Cardiac muscle cell (in vitro differentiated cells and primary cell): ENCODE measurements at regions not wholly inside any gene's neighbourhood (a gene's known extent, or its start where the extent isn't known, plus 50 kb on each side); places are given as distances from the start of the nearest gene placed in this dataset.

ENCODE experiments used
- DNase-seq, 2 donors: peaks; one replicate each; pipeline versions ENCODE4 v3.0.0 to v3.0.0-alpha.2; 2010 to 2017; ENCODE audit warnings: low read depth in 1 of 2, low spot score in 1 of 2
- H3K27ac ChIP-seq: fragments of 200-600 bp; sonication (generic); 2 replicates; pipeline ENCODE4 v1.5.1; 2016
- H3K27me3 ChIP-seq: fragments of 200-600 bp; sonication (generic); 2 replicates; pipeline ENCODE4 v1.6.0; 2016; ENCODE audit warnings: control low read depth
- H3K36me3 ChIP-seq: fragments of 200-600 bp; sonication (generic); 2 replicates; pipeline ENCODE4 v1.5.1; 2016; ENCODE audit warnings: control low read depth
- H3K4me1 ChIP-seq: fragments of 200-600 bp; sonication (generic); 2 replicates; pipeline ENCODE4 v1.8.1; 2017; ENCODE audit warnings: low read depth, mild to moderate bottlenecking, mixed run types
- H3K4me3 ChIP-seq: fragments of 200-600 bp; sonication (generic); 2 replicates; pipeline ENCODE4 v1.5.1; 2016; ENCODE audit warnings: mild to moderate bottlenecking
- H3K9me3 ChIP-seq: fragments of 200-600 bp; sonication (generic); 2 replicates; pipeline ENCODE4 v1.5.1; 2017; ENCODE audit warnings: low read depth, mild to moderate bottlenecking, control low read depth
- TF ChIP-seq, protein P1 (sequence below): IDR thresholded peaks from 2 replicates; pipeline ENCODE4 v1.5.1; 2012; ENCODE audit warnings: low read depth, mild to moderate bottlenecking, low read length

DNA sequence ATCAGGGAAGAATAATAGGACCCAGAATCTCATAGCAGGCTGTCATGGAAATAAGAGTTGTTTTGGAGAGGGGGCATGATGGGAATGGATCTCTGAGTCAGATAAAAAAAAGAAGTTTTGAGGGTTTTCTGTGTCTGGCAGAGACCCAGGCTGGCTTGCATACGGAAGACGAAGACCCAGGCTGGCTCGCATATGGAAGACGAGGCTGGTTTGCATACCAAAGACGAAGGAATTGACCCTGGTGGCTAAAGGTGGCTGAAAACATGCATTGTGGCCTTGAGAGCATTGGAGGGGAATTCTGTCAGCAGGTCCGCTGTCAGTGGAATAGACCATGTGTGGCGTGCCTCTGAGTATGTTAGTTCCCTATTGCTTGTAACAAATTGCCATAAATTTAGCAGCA, 335.1 kb downstream of the BTBD3 start:
- peak in 1 of 2 donors; percentile 32 for DNase-seq
- Histone ChIP-seq H3K27me3 (no peaks in the 10 kb centered on the region), H3K4me3 (no peak overlapping the region), H3K9me3 (no peaks in the 10 kb centered on the region), H3K27ac (no peak overlapping the region), H3K4me1 (no peaks in the 10 kb centered on the region), H3K36me3 (no peaks in the 10 kb centered on the region)
- TF ChIP-seq, protein P1, sequence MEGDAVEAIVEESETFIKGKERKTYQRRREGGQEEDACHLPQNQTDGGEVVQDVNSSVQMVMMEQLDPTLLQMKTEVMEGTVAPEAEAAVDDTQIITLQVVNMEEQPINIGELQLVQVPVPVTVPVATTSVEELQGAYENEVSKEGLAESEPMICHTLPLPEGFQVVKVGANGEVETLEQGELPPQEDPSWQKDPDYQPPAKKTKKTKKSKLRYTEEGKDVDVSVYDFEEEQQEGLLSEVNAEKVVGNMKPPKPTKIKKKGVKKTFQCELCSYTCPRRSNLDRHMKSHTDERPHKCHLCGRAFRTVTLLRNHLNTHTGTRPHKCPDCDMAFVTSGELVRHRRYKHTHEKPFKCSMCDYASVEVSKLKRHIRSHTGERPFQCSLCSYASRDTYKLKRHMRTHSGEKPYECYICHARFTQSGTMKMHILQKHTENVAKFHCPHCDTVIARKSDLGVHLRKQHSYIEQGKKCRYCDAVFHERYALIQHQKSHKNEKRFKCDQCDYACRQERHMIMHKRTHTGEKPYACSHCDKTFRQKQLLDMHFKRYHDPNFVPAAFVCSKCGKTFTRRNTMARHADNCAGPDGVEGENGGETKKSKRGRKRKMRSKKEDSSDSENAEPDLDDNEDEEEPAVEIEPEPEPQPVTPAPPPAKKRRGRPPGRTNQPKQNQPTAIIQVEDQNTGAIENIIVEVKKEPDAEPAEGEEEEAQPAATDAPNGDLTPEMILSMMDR: no peak

DNA sequence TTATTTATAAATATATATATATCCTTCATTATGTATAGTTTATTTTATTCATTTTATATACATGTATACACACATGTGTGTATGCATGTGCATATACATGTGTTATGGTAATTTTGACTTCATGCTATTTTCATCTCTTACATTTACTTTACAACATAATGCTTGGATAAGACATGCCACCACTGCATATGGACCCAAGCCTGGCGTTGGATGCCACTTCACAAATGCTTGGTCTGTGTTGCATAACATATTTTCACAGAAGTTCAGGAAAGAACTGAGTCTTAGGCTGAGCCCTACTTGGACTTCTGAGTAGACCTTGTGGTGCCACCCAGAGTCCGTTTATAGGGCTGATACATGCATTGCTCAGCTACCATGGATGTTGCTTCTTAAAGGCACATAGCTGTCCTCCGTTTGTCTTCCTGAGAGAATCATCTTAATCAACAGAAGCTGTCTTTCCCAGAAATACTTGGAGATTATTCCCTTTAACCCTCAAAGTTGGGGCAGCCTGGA, 337.8 kb downstream of the BTBD3 start:
- Histone ChIP-seq H3K4me1 (no peaks in the 10 kb centered on the region), H3K27ac (no peak overlapping the region), H3K4me3 (no peak overlapping the region), H3K27me3 (no peaks in the 10 kb centered on the region), H3K9me3 (no peaks in the 10 kb centered on the region), H3K36me3 (no peaks in the 10 kb centered on the region)
- DNase-seq: peak in 1 of 2 donors; percentile 14
- TF ChIP-seq, protein P1: no peak

DNA sequence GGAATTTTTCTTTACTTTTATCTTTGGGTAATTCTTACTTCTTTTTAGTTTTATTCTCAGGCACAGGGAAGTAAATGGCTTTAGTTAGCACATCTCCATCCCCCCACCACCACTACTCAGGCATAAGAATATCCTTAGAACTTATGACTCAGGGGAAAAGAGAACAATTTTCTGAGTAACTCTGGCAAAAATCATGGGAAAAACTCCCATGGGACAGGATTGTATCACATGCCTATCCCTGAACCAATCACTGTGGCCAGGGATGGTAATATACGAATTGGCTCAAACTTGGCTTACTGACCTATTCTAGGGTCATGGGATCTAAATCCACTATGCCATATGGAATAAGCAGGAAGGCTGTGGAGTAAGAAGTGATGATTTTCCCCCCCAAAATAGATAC, 339.1 kb downstream of the BTBD3 start:
- Histone ChIP-seq H3K36me3 (no peaks in the 10 kb centered on the region), H3K9me3 (no peaks in the 10 kb centered on the region), H3K27ac (no peak overlapping the region), H3K27me3 (no peaks in the 10 kb centered on the region), H3K4me3 (no peak overlapping the region), H3K4me1 (no peaks in the 10 kb centered on the region)
- TF ChIP-seq, protein P1: no peak
- peak in 1 of 2 donors; percentile 13 for DNase-seq

DNA sequence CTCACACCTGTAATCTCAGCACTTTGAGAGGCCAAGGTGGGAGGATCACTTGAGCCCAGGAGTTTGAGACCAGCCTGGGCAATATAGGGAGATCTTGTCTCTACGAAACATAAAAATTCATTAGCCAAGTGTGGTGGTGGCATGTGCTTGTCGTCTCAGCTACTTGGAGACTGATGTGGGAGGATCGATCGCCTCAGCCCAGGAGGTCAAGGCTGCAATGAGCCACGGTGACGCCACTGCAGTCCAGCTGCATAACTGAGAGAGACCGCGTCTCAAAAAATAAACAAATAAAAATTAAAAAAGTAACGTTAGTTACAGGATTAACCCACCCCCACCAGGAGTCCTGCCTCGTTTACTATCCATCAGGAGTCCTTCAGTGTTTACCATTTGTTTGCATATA, 345.1 kb downstream of the BTBD3 start:
- Histone ChIP-seq H3K27ac (no peak overlapping the region), H3K27me3 (no peaks in the 10 kb centered on the region), H3K9me3 (no peaks in the 10 kb centered on the region), H3K4me3 (no peak overlapping the region), H3K36me3 (no peaks in the 10 kb centered on the region), H3K4me1 (no peaks in the 10 kb centered on the region)
- no peak for DNase-seq
- TF ChIP-seq, protein P1: no peak

DNA sequence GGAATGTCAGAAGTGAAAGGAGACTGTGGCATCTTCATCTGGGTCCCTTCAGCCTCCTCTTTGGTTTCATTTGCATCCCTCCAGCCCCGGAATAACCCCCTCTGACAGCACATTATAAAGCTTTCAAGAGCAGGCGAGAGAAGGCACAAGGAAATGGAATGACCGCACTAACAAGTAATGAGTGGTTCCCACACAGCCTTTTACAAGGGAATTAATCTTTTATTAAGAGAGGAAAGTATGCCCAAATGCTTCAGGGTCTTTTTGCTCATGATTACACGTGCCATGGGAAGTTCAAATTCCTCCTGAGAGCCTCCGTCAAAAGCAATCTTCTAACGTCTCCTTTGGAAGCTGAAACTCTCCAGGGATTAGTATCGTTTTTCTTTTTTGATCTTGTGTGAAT, 347.0 kb downstream of the BTBD3 start:
- TF ChIP-seq, protein P1: no peak
- no peaks in the 10 kb centered on the region for H3K36me3 ChIP-seq
- H3K27me3 ChIP-seq: no peaks in the 10 kb centered on the region
- no peak overlapping the region for H3K4me3 ChIP-seq
- H3K4me1 ChIP-seq: no peaks in the 10 kb centered on the region
- no peak overlapping the region for H3K27ac ChIP-seq
- no peak for DNase-seq
- no peaks in the 10 kb centered on the region for H3K9me3 ChIP-seq

DNA sequence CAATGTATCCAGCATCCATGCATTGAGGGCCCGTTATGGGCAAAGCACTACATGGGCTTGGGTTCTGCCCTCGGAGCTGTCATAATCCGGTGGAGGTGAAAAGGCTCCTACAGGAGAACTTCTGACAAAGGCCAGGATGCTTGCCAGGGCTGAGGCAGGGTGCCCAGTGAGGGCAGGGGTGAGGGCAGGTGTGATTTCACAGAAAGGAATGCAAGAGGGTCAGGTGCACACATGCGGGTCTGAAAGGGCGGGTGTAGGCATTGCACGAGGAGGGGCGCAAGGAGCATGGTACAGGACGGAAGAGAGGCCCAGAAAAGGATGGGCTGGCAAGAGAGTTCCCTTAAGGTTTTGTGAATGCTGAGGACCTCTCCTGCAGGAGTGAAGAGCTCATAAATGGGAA, 348.0 kb downstream of the BTBD3 start:
- TF ChIP-seq, protein P1: no peak
- Histone ChIP-seq H3K36me3 (no peaks in the 10 kb centered on the region), H3K27me3 (no peaks in the 10 kb centered on the region), H3K4me1 (no peaks in the 10 kb centered on the region), H3K4me3 (no peak overlapping the region), H3K27ac (no peak overlapping the region), H3K9me3 (no peaks in the 10 kb centered on the region)
- no peak for DNase-seq
